HG03045 (cell line): ENCODE measurements at regions not wholly inside any gene's neighbourhood (a gene's known extent, or its start where the extent isn't known, plus 50 kb on each side); places are given as distances from the start of the nearest gene placed in this dataset.
"Not testable (repeated sequence)": the region's sequence is repeated elsewhere in the genome, so short reads cannot be mapped to it uniquely, and the experiment has no call there.

Experiments
- ATAC-seq: cut with Tn5 transposase; IDR thresholded peaks from one replicate; pipeline ENCODE4 v1.9.1; 2021; ENCODE audit warnings: mild to moderate bottlenecking, moderate library complexity; ENCODE audit not compliant: unreplicated experiment

GRCh38 chr4:135114079-135114478 is 912.5 kb upstream of the PABPC4L start:
- ATAC-seq: no peak

GRCh38 chr4:135098061-135098460 is 896.5 kb upstream of the PABPC4L start:
- ATAC-seq: no peak

- ATAC-seq: no peak
These were observed 871.8 kb upstream of the PABPC4L start for GRCh38 chr4:135073389-135073788.

- ATAC-seq: no peak
These were observed 871.0 kb upstream of the PABPC4L start for GRCh38 chr4:135072553-135072952.

GRCh38 chr4:135065366-135065765 is 863.8 kb upstream of the PABPC4L start:
- no peak for ATAC-seq

GRCh38 chr4:135050086-135050717 is 848.6 kb upstream of the PABPC4L start:
- no peak for ATAC-seq

GRCh38 chr4:135032670-135033069 is 831.1 kb upstream of the PABPC4L start:
- no peak for ATAC-seq

- no peak for ATAC-seq
These were observed 814.2 kb upstream of the PABPC4L start for GRCh38 chr4:135015771-135016170.

GRCh38 chr4:135007400-135007799 is 805.8 kb upstream of the PABPC4L start:
- no peak for ATAC-seq

- no peak for ATAC-seq
These were observed 797.6 kb upstream of the PABPC4L start for GRCh38 chr4:134999169-134999568.

- no peak for ATAC-seq
These were observed 760.4 kb upstream of the PABPC4L start for GRCh38 chr4:134961963-134962362.

- no peak for ATAC-seq
These were observed 757.3 kb upstream of the PABPC4L start for GRCh38 chr4:134958862-134959261.

- ATAC-seq: no peak
These were observed 753.5 kb upstream of the PABPC4L start for GRCh38 chr4:134955059-134955458.

- no peak for ATAC-seq
These were observed 751.2 kb upstream of the PABPC4L start for GRCh38 chr4:134952775-134953174.

GRCh38 chr4:134952305-134952704 is 750.7 kb upstream of the PABPC4L start:
- no peak for ATAC-seq

- ATAC-seq: no peak
These were observed 746.6 kb upstream of the PABPC4L start for GRCh38 chr4:134948110-134948642.

- ATAC-seq: no peak
These were observed 742.5 kb upstream of the PABPC4L start for GRCh38 chr4:134944115-134944514.

GRCh38 chr4:134936014-134936413 is 734.4 kb upstream of the PABPC4L start:
- no peak for ATAC-seq

- no peak for ATAC-seq
These were observed 733.7 kb upstream of the PABPC4L start for GRCh38 chr4:134935320-134935719.

- no peak for ATAC-seq
These were observed 732.6 kb upstream of the PABPC4L start for GRCh38 chr4:134934036-134934808.

GRCh38 chr4:134915355-134915754 is 713.8 kb upstream of the PABPC4L start:
- ATAC-seq: no peak

- not testable (repeated sequence) for ATAC-seq
These were observed 712.7 kb upstream of the PABPC4L start for GRCh38 chr4:134914250-134914649.
